HCT116 (cell line): ENCODE measurements at regions not wholly inside any gene's neighbourhood (a gene's known extent, or its start where the extent isn't known, plus 50 kb on each side); places are given as distances from the start of the nearest gene placed in this dataset.

ENCODE experiments used
- ATAC-seq: fragments of 200-7000 bp; cut with Tn5 transposase; 2 replicates; pipeline ENCODE4 v1.9.1; 2020; ENCODE audit warnings: mild to moderate bottlenecking, moderate library complexity
- BruUV-seq: library from RNA; stranded (reverse); fragments of 400-500 nt; replicated peaks from 2 replicates; lab custom pipeline; 2021; lab: Mats Ljungman, UMichigan
- CTCF ChIA-PET: fragments of 300-600 bp; sonication (Branson Sonifier 250); formaldehyde crosslinking; loops from one replicate; lab custom pipeline; 2021; ENCODE audit warnings: antibody characterized with exemption; lab: Charles Lee
- POLR2A ChIA-PET: fragments of 300-600, 350-600 bp; sonication (Branson Sonifier 250); formaldehyde crosslinking; loops from one replicate; lab custom pipeline; 2021; ENCODE audit warnings: antibody characterized with exemption; lab: Charles Lee
- RAD21 ChIA-PET, 2 experiments: fragments of 300-600 bp; sonication (Branson Sonifier 250); formaldehyde crosslinking; loops; one replicate each; lab custom pipeline; 2023; ENCODE audit warnings: low total read pairs in 2 of 2; ENCODE audit not compliant: uncharacterized antibody in 2 of 2, unreplicated experiment in 2 of 2, low non-redundant PET in 1 of 2; lab: Charles Lee
- DNase-seq: peaks from one replicate; pipeline ENCODE4 v3.0.0-alpha.2; 2010; ENCODE audit warnings: low read depth, low spot score
- H2AFZ ChIP-seq: fragments of 200-600 bp; shearing (Covaris generic), sonication (generic); 2 replicates; pipeline ENCODE4 v1.6.1; 2017; ENCODE audit warnings: low read depth, mixed run types, mixed read lengths, antibody characterized with exemption, low read length; ENCODE audit not compliant: poor library complexity, severe bottlenecking
- H3K27ac ChIP-seq: 2 replicates; pipeline ENCODE4 v1.5.1; 2012; ENCODE audit warnings: low read depth, low read length
- H3K27me3 ChIP-seq: fragments of 200-600 bp; sonication (generic); 2 replicates; pipeline ENCODE4 v1.6.1; 2016; ENCODE audit warnings: mixed run types, low read length, mixed read lengths; ENCODE audit not compliant: insufficient read depth
- H3K36me3 ChIP-seq, 2 experiments: fragments of 200-500 bp in 1 of 2; fragments of 200-600 bp in 1 of 2; sonication (Bioruptor generic) in 1 of 2; sonication (generic) in 1 of 2; 2 replicates each; pipeline versions ENCODE4 v1.5.1 to v1.6.1; 2014 to 2016; ENCODE audit warnings: low read length in 2 of 2, inconsistent platforms in 1 of 2, mixed read lengths in 1 of 2, mixed run types in 1 of 2; ENCODE audit not compliant: insufficient read depth in 2 of 2, control insufficient read depth in 1 of 2
- H3K4me1 ChIP-seq, 2 experiments: fragments of 200-600 bp in 1 of 2; sonication (generic) in 1 of 2; 2 replicates each; pipeline versions ENCODE4 v1.5.1 to v1.6.1; 2012 to 2017; ENCODE audit warnings: low read length in 2 of 2, inconsistent platforms in 1 of 2, mild to moderate bottlenecking in 1 of 2, mixed read lengths in 1 of 2, mixed run types in 1 of 2, moderate library complexity in 1 of 2; ENCODE audit not compliant: insufficient read depth in 2 of 2, control insufficient read depth in 1 of 2
- H3K4me2 ChIP-seq: fragments of 200-600 bp; sonication (generic); 2 replicates; pipeline ENCODE4 v1.6.1; 2017; ENCODE audit warnings: mixed run types, low read length, mixed read lengths
- H3K4me3 ChIP-seq, 2 experiments: fragments of 200-600 bp in 1 of 2; sonication (generic) in 1 of 2; replicated peaks in 1 of 2; 2 replicates each; pipeline ENCODE4 v1.5.1; 2011 to 2016; ENCODE audit warnings: low read length in 2 of 2, control low read depth in 1 of 2, low read depth in 1 of 2, mild to moderate bottlenecking in 1 of 2, mixed read lengths in 1 of 2, mixed run types in 1 of 2
- H3K79me2 ChIP-seq: fragments of 200-600 bp; sonication (generic); 2 replicates; pipeline ENCODE4 v1.6.1; 2017; ENCODE audit warnings: mild to moderate bottlenecking, mixed run types, low read length, moderate library complexity, mixed read lengths; ENCODE audit not compliant: insufficient read depth
- H3K9ac ChIP-seq: fragments of 200-600 bp; sonication (generic); 2 replicates; pipeline ENCODE4 v1.6.1; 2016; ENCODE audit warnings: low read length, mixed read lengths
- H3K9me2 ChIP-seq: fragments of 200-600 bp; sonication (generic), shearing (Covaris generic); 2 replicates; pipeline ENCODE4 v1.6.1; 2017; ENCODE audit warnings: mixed run types, mild to moderate bottlenecking, moderate library complexity; ENCODE audit not compliant: insufficient read depth
- H3K9me3 ChIP-seq, 2 experiments: fragments of 200-500 bp in 1 of 2; fragments of 200-600 bp in 1 of 2; sonication (Bioruptor generic) in 1 of 2; sonication (generic) in 1 of 2; 2 replicates each; pipeline ENCODE4 v1.6.1; 2014 to 2017; ENCODE audit warnings: low read length in 2 of 2, mixed read lengths in 2 of 2, inconsistent platforms in 1 of 2, low read depth in 1 of 2, mild to moderate bottlenecking in 1 of 2, mixed run types in 1 of 2, moderate library complexity in 1 of 2; ENCODE audit not compliant: control insufficient read depth in 1 of 2, insufficient read depth in 1 of 2
- H4K20me1 ChIP-seq: fragments of 200-600 bp; sonication (generic), shearing (Covaris generic); 2 replicates; pipeline ENCODE4 v1.6.1; 2017; ENCODE audit warnings: mixed run types, mild to moderate bottlenecking, moderate library complexity; ENCODE audit not compliant: insufficient read depth
- CEBPB ChIP-seq: IDR thresholded peaks from 2 replicates; pipeline ENCODE4 v1.6.1; 2012; ENCODE audit warnings: low read depth
- EZH2 ChIP-seq: fragments of 200-600 bp; sonication (generic); IDR thresholded peaks from 2 replicates; pipeline ENCODE4 v1.6.1; 2017; ENCODE audit warnings: antibody characterized with exemption, mixed run types
- FOSL1 ChIP-seq: IDR thresholded peaks from 2 replicates; pipeline ENCODE4 v1.6.1; 2012; ENCODE audit warnings: low read depth
- MAX ChIP-seq: IDR thresholded peaks from 2 replicates; pipeline ENCODE4 v1.6.1; 2012
- POLR2AphosphoS5 ChIP-seq: IDR thresholded peaks from 2 replicates; pipeline ENCODE4 v1.6.1; 2011; ENCODE audit warnings: mild to moderate bottlenecking, low read depth, low read length, moderate library complexity
- REST ChIP-seq: IDR thresholded peaks from 2 replicates; pipeline ENCODE4 v1.6.1; 2012; ENCODE audit warnings: low read depth
- SIN3A ChIP-seq: IDR thresholded peaks from 2 replicates; pipeline ENCODE4 v1.6.1; 2012; ENCODE audit warnings: low read depth
- TCF7L2 ChIP-seq: IDR thresholded peaks from 2 replicates; pipeline ENCODE4 v1.7.0; 2011; ENCODE audit warnings: borderline replicate concordance, inconsistent platforms; ENCODE audit not compliant: insufficient read depth, insufficient read length; ENCODE audit errors: extremely low read depth
- YY1 ChIP-seq: IDR thresholded peaks from 2 replicates; pipeline ENCODE4 v1.6.1; 2011; ENCODE audit warnings: low read length, low read depth, moderate library complexity, mild to moderate bottlenecking; ENCODE audit not compliant: insufficient replicate concordance; ENCODE audit errors: extremely low read depth
- ZBTB33 ChIP-seq: IDR thresholded peaks from 2 replicates; pipeline ENCODE4 v1.6.1; 2011; ENCODE audit warnings: mild to moderate bottlenecking, low read length, moderate library complexity; ENCODE audit not compliant: insufficient replicate concordance; ENCODE audit errors: extremely low read depth
- ZFX ChIP-seq: fragments of 450-650 bp; IDR thresholded peaks from 2 replicates; pipeline ENCODE4 v1.6.1; 2017
- ZNF274 ChIP-seq: fragments of 200-500 bp; sonication (Bioruptor generic); IDR thresholded peaks from 2 replicates; pipeline ENCODE4 v1.6.1; 2014; ENCODE audit warnings: mild to moderate bottlenecking, low read depth, low read length, inconsistent platforms
- intact Hi-C: fragments of 100-400 bp; cut with micrococcal nuclease; formaldehyde crosslinking; loops from 2 replicates; pipeline ENCODE4 v1.10.0; 2022

- DNase-seq, result no peak
- CTCF ChIA-PET, result no interaction called here
- Histone ChIP-seq H3K9me2 (no peaks in the 10 kb centered on the region), H3K4me2 (no peak overlapping the region), H3K9me3 (no peaks in the 10 kb centered on the region), H2AFZ (no peak overlapping the region), H4K20me1 (no peaks in the 10 kb centered on the region), H3K4me3 (no peak overlapping the region), H3K79me2 (no peaks in the 10 kb centered on the region), H3K27me3 (no peaks in the 10 kb centered on the region), H3K4me1 (no peaks in the 10 kb centered on the region), H3K36me3 (no peaks in the 10 kb centered on the region)
- RAD21 ChIA-PET, result interaction anchor here in 1 of 2 experiments (0.6 kb wide), 1 partner anchor 348 kb away, joined by 4 read pairs; no protein-coding TSS in a partner anchor
- intact Hi-C loops, result loop anchor here (10.0 kb wide), 1 partner anchor 775 kb away; the partner anchor contains the start of gene POLR1E
- POLR2A ChIA-PET, result no interaction called here
- TF ChIP-seq ZNF274, result no peak
- TF ChIP-seq EZH2, result no peak
- TF ChIP-seq TCF7L2, result no peak
- no peak for TF ChIP-seq CEBPB
- TF ChIP-seq ZFX, result no peak
- TF ChIP-seq MAX, result no peak
- TF ChIP-seq SIN3A, result no peak
- TF ChIP-seq, all 23 proteins: peak for 0
- no peak overlapping the region for H3K27ac ChIP-seq
- BruUV-seq, result no TSS peak
- no peak for ATAC-seq
- no peak overlapping the region for H3K9ac ChIP-seq
Measured at GRCh38 chr9:38259519-38260218, 132.8 kb upstream of the ALDH1B1 start.

- Histone ChIP-seq H3K9me3 (no peaks in the 10 kb centered on the region), H3K4me1 (no peaks in the 10 kb centered on the region), H3K27ac (no peak overlapping the region), H3K9ac (no peak overlapping the region), H3K4me2 (no peak overlapping the region), H3K9me2 (no peaks in the 10 kb centered on the region), H3K4me3 (no peak overlapping the region), H3K27me3 (no peaks in the 10 kb centered on the region), H2AFZ (no peak overlapping the region), H3K79me2 (no peaks in the 10 kb centered on the region), H4K20me1 (no peaks in the 10 kb centered on the region), H3K36me3 (no peaks in the 10 kb centered on the region)
- DNase-seq, result no peak
- ChIA-PET CTCF (no interaction called here), POLR2A (no interaction called here), RAD21 (no interaction called here)
- BruUV-seq, result no TSS peak
- intact Hi-C loops, result no loop called here
- no peak for ATAC-seq
- TF ChIP-seq POLR2AphosphoS5, result no peak
- no peak for TF ChIP-seq FOSL1
- TF ChIP-seq ZBTB33, result no peak
- TF ChIP-seq ZFX, result no peak
- TF ChIP-seq YY1, result no peak
- TF ChIP-seq MAX, result no peak
- TF ChIP-seq REST, result no peak
Measured at GRCh38 chr9:38259056-38259455, 133.4 kb upstream of the ALDH1B1 start.
